HG03045 (cell line): ENCODE measurements at regions not wholly inside any gene's neighbourhood (a gene's known extent, or its start where the extent isn't known, plus 50 kb on each side); places are given as distances from the start of the nearest gene placed in this dataset.
"Not testable (repeated sequence)": the region's sequence is repeated elsewhere in the genome, so short reads cannot be mapped to it uniquely, and the experiment has no call there.

ENCODE experiments used
- ATAC-seq: cut with Tn5 transposase; IDR thresholded peaks from one replicate; pipeline ENCODE4 v1.9.1; 2021; ENCODE audit warnings: mild to moderate bottlenecking, moderate library complexity; ENCODE audit not compliant: unreplicated experiment

DNA sequence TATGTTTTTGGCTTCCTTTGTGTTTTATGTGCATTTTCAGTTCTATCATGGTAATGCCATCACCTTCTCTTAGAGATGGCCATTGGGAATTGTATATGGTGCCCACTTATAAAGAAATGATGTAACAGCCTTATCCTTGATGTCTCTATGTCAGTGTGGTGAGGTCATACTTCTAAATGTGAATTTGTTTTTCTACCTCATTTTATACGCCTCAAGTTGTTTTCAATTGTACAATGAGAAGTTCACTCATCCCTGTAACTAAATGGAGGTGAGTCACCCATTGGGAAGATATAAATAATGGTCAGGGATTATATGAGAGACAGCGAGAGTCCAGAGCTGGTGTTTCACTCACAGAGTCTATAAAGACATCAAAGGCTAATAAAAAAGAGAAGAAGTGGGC lies 402.4 kb downstream of the AGTPBP1 start:
- no peak for ATAC-seq

DNA sequence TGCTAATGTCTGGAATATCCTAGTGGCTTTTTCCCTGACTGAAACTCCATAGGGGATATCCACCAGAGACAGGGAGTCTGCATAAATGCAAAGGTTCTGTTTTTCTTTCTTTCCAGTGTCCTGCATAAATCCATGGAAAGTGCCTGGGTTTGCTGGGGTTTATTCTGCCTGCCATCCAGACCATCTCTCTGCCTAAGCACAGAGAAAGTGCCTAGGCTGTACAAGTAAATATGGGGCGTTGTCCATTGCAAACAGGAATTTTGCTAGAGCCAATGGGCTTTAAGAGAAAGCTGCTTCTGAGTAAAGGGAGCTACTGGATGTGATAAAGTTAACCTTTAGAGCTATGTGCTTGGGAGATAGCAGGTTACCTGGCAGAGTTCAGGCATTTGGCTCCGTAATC lies 407.5 kb downstream of the AGTPBP1 start:
- ATAC-seq = no peak

DNA sequence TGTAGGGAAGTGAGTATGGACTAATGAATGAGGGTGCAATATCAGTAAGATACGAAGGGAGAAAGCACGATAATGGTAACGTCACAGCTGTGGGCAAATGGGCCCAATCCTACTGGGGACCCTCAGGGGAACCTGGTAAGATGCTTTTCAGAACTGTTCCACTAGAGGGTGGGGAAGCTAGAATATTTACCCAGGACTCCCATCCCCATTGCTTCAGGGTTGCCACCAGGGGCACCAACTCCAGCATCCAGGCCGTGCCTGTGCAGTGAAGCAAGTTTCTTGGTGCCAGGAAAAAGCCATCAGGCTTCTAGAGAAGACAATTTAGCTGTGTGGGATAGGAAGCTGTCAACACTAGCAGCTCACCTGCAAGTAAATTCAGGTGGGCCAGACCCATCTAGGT lies 409.3 kb downstream of the AGTPBP1 start:
- no peak for ATAC-seq

DNA sequence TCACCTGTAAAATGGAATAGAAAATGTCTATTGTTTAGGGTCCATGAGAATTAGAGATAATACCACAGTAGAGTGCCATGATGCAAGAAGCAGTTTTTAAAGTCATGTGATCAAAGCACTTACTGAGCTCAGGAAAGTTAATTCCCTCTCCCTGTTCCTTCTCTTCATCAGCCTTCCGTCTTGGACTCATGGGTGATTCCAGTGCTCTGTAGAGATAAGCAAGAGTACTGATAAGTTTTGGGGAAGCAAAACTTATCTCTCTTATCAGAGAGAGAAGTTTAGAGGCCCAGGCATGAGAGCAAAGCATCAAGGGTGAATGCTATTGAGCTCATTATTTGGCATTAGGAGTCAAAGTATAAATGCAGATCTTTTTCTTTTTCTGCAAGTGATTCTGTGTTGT lies 410.1 kb downstream of the AGTPBP1 start:
- ATAC-seq = no peak

DNA sequence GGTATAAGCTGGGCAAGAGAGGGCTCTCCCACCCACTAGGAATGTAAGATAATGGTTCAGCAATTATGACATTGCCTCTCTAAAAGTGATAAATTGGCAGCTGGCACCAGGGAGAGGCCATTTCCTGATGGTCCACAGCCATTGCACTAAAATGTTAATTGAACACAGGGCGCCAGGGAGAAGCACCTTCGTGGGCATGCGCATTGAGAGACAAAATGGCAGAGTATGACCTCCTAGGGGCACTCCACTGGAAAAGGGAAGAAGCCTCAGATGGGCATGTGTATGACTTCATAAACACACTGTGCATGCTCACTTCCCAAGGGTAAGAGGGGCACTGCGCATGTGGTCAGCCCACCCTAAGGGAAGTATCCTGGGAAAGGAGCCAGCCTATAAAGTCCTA lies 419.2 kb downstream of the AGTPBP1 start:
- no peak for ATAC-seq

DNA sequence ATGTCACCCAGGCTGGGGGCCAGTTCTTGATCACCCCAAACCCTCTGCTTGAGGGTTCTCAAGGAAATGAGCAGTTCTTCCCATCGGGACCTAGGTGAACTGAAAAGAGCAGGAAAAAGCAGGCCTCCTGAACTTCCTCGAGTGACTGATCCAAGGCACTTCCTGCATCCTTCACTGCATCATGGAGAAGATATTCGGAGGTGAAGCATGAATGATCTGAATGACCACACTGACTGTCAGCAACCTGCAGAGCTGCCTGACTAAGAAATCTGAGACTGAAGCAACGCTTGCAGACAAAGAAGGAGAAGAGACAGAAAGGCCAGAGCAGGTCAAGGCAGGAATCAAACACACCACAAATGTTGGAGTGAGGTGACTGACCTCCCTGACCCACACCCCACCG lies 420.2 kb downstream of the AGTPBP1 start:
- no peak for ATAC-seq

DNA sequence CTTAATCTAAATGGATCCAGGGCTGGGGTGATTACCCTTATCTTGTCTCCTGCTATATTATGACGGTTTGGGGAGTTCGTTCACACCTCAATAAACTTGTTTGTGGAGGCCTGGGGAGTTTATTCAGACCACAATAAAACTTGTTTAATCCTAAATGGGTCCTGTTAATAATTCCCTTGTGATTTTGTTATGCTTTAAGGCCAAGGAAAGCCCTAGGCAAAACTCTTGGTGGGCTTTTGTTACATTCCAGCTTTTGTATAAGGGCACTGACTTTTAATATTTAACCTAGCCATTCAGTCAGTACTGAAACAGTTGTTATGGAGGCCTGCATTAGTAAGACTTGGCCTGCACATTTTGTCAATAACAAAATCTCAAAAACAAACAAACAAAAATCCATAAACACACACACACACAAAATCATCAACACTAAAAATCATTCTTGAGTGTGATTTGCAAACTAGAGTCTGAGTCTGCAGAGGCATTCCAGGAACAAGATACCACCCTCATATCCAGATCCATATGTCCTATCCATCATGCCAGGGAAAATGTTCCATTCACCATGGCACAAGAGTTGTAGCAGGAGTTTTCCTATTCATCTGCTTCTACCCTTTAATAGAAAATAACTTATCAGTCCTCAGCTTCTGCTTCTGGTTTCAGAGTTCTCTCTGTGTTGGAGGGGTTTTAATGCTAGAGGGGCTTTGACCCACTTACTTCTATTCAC lies 421.7 kb downstream of the AGTPBP1 start:
- ATAC-seq = no peak

DNA sequence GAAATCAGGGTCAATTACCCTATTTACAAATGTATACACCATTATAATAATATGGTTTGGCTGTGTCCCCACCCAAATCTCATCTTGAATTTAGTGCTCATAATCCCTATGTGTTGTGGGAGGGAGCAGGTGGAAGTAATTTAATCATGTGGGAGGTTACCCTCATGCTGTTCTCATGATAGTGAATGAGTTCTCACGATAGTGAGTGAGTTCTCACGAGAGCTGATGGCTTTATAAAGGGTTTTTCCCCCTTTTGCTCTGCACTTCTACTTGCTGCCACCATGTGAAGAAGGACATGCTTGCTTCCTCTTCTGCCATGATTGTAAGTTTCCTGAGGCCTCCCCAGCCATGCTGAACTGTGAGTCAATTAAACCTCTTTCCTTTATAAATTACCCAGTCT lies 426.2 kb downstream of the AGTPBP1 start:
- not testable (repeated sequence) for ATAC-seq

DNA sequence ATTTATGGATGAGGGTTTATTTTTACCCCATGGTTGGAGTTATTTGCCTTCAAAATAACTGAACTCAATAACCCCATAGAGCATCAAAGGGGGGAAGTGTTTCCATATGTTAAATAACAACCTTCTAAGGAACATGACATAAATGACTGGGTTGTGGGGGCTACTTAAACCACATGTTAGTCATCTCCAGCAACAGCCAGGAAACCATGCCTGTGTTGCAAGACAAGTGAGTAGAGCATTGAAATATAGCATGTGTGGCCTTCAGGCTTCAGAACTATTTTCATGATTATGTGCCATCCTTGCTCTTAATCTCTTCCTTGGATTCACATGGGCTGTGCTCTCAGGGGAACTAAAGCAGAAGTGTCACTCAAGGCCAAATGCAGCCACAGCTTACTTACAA lies 431.2 kb downstream of the AGTPBP1 start:
- ATAC-seq = no peak

DNA sequence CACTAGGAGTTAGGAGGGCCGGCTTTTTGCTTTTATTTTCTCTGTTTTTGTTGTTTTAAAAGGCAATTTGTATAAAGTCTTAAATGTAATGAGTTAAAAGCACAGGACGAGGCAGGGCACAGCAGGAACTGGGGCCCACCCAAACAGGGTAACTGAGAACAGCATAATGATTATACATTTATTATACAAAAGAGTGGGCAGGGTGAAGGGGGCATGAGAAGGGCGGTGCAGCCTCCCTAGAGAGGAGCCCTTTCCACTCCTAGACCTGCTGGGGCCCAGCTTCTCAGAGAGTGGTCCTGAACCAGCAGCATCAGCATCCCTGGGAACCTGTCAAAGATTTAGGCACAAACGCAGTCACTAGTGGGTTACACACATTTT lies 438.0 kb downstream of the AGTPBP1 start:
- ATAC-seq = no peak

DNA sequence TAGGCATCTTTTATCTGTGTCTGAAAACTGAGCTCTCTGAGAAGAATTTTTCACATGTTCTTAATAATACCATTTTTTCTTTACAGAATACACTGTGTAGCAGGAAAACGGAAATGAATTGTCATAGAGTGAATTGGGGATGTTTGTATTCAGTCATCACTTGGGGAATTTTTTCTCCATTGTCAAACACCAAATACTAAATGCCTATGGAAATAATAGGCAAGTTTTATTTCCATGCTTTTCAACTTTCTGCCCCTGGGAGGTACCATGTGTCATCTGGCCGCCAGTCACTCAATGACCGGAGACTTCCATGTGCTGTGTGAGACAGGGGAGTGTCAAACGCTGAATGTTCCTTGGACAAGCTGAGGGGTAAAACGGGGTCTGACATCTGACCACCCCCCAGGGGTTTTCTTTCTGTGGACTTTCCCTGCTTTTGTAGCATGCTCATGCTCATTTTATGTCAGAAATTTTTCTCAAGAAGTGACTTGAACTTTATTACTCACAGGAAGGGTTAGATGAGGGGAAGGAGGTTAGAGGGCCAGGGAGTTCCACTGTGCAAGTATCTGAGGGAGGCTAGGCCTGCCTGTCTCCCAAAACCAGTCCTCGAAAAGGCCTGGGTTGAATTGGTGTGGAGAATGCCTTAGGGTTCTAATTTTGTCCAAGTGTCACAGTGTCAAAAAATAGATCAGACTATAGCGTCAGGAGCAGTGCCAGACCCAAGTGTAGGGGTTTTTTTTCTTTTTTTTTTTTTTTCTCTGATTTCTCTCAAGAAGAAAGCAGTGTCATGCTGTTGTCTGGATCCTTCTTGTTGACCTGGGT lies 438.6 kb downstream of the AGTPBP1 start:
- ATAC-seq = no peak

DNA sequence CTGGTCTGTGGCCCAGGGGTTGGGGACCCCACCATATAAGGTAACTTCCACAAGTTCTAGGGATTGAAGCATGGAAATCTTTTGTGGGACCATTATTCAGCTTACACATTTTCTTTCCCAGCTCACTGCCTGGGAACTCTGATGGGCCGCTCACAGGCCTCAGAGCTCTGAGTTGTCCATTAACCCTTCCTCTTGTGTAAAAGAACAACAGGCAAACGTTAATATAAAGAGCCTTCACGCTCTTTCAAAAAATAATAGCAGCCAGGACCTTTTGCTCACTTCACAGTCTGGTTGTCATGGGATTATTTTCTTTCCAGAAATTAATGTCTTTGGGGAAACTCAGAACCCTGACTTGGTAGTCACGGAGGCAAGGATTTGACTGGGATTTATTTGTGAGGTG lies 443.3 kb downstream of the AGTPBP1 start:
- ATAC-seq = no peak

DNA sequence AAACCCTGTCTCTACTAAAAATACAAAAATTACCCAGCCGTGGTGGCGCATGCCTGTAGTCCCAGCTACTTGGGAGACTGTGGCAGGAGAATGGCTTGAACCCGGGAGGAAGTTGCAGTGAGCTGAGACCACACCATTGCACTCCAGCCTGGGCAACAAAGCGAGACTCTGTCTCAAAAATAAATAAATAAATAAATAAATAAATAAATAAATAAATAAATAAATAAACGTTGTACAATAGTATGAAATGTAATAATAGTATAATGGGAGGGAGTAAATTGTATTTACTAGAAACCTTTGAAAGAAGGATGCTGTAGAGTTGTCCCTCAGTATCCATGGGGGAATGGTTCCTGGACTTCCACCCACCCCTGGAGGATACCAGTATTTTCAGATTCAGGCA lies 446.5 kb downstream of the AGTPBP1 start:
- not testable (repeated sequence) for ATAC-seq

DNA sequence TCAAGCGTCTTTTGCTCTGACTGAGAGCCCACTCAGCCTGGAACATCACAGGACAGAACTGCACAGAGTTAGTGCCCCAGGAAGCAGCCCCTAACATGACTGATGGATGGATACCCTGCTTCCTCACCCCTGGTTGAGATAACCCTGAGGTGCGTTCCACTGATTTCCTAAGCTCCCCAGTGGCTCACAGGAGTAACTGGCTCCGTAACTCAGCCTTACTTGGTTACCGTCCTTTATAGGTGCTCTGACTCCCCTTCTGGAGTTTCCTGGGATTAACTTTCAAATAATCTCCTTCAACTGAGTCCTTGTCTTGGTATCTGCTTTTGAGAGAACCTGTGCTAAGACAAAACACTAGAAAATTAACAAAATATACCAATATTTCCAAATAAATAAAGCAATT lies 449.5 kb downstream of the AGTPBP1 start:
- no peak for ATAC-seq

DNA sequence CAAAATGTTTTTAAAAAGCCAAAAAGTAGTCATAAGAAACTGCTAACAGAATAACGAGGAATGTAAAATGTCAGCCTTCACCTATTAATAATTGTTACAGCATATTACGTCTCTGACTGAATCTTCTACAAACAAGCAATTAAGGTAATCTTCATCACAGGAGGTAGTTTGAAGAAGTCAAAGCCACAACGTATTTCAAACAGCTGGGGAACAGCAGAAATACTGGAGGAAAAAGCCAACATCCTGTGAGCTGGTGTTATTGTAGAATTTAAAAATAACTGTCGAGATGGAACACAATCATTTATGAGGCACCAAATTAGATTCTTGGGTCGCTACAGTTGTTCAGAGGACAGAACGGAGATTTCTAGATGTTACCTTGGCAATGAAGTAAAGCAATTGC lies 450.5 kb downstream of the AGTPBP1 start:
- no peak for ATAC-seq

DNA sequence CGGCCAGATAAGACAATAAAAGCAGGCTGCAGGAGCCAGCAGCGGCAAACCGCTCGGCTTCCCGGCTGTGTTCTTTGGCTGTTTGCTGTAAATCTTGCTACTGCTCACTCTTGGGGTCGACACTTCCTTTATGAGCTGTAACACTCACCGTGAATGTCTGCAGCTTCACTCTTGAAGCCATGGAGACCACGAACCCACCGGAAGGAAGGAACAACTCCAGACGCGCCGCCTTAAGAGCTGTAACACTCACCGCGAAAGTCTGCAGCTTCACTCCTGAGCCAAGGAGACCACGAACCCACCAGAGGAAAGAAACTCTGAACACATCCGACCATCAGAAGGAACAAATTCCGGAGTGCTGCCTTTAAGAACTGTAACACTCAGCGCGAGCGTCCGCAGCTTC lies 451.7 kb downstream of the AGTPBP1 start:
- no peak for ATAC-seq

DNA sequence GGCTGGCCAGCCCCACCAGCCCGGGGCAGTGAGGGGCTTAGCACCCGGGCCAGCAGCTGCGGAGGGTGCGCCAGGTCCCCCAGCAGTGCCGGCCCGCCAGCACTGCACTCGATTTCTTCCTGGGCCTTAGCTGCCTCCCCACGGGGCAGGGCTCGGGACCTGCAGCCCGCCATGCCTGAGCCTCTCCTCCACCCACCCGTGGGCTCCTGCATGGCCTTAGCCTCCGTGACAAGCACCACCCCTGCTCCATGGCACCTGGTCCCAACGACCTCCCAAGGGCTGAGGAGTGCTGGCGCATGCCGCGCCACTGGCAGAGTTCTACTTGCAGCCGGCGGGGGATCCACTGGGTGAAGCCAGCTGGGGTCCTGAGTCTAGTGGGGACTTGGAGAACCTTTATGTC lies 452.6 kb downstream of the AGTPBP1 start:
- no peak for ATAC-seq

DNA sequence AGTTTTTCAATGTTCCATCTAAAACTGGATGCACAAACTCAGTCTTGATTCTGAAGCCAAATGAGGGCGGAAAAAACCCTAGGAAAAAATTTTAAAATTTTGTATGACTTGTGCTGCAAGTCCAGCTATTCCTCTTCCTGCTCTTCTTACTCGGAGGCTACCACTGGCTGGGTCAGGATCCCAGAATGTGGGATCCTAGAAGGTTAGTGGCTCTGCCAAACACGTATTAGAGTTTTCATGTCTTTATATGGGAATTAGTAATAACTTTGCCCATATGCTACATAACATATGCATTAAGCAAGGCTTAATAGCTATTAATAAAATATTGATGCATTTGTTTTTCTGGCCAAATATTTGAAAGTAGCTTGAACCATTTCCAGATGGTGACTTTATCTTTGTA lies 458.3 kb downstream of the AGTPBP1 start:
- ATAC-seq = no peak

DNA sequence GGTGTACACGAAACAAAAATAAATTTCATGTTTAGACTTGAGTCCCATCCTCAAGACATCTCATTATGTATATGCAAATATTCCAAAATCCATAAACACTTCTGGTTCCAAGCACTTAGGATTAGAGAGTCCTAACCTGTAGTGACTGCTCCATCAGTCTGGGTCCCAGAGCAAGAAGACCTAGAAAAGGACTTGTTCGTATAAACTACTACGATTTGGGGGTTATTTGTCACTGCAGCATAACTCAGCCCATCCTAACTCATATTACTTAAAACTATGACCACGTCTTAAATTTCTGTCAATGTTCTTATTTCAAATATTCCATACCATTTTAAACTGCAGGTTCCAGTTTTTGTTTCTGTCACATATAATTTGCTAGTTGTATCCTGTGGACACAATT lies 463.0 kb downstream of the AGTPBP1 start:
- ATAC-seq = no peak

DNA sequence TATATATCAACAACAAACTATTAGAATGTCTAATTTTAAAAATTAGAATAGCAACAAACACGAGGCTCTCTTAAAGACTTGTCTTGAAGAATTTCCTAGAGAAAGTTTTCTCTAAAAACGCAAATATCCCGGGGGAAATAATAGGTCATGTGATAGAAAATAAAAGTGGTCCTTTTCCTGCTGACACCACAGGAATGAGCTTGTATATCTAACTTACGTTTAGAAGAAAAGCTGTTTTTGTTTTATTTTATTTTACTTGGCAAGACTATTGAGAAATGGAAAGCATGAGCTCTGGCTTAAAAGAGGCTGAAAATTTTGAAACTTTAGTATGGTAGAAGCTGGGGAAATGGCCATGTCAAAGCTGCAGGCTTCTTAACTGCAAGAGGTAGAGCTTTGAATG lies 465.0 kb downstream of the AGTPBP1 start:
- ATAC-seq = no peak

DNA sequence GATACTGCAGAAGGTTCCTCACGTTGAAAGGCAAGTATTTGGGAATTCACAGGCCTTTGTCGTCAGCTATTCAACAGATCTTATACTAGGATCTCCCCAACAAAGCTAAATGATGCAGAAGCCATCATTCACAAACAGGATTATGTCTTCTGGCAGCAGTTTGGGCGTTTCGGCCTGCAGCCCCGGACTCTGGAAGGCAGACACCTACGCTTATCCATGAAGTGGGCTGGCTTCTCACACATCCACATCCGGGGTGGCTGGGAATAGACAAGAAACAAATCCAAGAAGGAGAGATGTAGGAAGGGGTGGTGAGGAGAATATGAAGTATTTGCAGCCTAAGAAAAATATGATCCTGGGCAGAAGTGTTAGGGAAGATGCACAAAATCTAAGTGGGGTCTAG lies 471.9 kb downstream of the AGTPBP1 start:
- ATAC-seq = no peak

DNA sequence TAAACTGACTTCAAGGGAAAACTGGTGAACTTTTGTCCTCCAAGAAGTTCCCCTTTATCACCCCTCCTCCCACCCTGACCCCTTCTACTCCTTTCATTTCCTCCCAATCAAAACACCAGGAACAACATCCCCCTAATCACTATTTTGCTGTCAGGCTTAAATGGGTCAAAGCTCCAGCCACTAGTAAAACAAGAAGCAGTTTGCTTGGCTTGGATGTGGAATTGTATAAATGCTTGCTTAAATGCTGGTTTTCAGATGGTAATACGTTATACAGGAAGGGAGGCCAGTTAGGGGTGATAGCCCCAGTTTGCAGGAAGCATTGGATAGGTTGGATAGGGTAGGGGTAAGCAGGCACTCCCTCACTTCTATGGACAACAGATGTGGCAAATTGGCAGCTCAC lies 473.6 kb downstream of the AGTPBP1 start:
- no peak for ATAC-seq

DNA sequence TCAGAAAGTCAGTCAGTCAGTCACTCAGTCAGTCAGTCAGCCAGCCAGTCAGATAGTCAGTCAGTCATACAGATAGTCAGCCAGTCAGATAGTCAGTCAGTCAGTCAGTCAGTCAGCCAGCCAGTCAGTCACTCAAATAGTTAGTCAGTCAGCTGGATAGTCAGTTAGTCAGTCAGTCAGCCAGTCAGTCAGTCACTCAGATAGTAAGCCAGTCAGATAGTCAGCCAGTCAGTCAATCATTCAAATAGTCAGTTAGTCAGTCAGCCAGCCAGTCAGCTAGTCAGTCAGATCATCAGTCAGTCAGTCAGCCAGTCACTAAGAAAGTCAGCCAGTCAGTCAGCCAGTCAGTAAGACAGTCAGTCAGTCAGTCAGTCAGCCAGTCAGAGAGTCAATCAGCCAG lies 477.1 kb downstream of the AGTPBP1 start:
- no peak for ATAC-seq
